Nephron progenitor cell (in vitro differentiated cells): ENCODE measurements at regions not wholly inside any gene's neighbourhood (a gene's known extent, or its start where the extent isn't known, plus 50 kb on each side); places are given as distances from the start of the nearest gene placed in this dataset.

Source experiments
- DNase-seq: peaks from one replicate; pipeline ENCODE4 v3.0.0; 2021
- H3K27ac Mint-ChIP-seq: 2 replicates; pipeline ENCODE4 v1.8.0; 2021; ENCODE audit warnings: mild to moderate bottlenecking, moderate library complexity, mixed read lengths
- H3K27me3 Mint-ChIP-seq: 2 replicates; pipeline ENCODE4 v1.8.0; 2021; ENCODE audit warnings: mild to moderate bottlenecking, low read depth, mixed read lengths; ENCODE audit not compliant: poor library complexity
- H3K36me3 Mint-ChIP-seq: 2 replicates; pipeline ENCODE4 v1.8.0; 2021; ENCODE audit warnings: low read depth, mixed read lengths
- H3K4me1 Mint-ChIP-seq: 2 replicates; pipeline ENCODE4 v1.8.0; 2021; ENCODE audit warnings: mixed read lengths
- H3K4me3 Mint-ChIP-seq: 2 replicates; pipeline ENCODE4 v1.8.0; 2021; ENCODE audit warnings: mild to moderate bottlenecking, moderate library complexity, mixed read lengths
- H3K9me3 Mint-ChIP-seq: 2 replicates; pipeline ENCODE4 v1.8.0; 2021; ENCODE audit warnings: mild to moderate bottlenecking, moderate library complexity, mixed read lengths
- CTCF ChIP-seq: fragments of 200-600 bp; sonication (generic); IDR thresholded peaks from 2 replicates; pipeline ENCODE4 v1.5.0; 2021; ENCODE audit warnings: antibody characterized with exemption

GRCh38 chr2:4895371-4895770 lies 796.8 kb upstream of the SOX11 start:
- H3K27ac Mint-ChIP-seq: peak overlapping the region; percentile 94
- H3K36me3 Mint-ChIP-seq: no peaks in the 10 kb centered on the region
- DNase-seq: peak; percentile 26
- peaks cover 24% of the 10 kb centered on the region for H3K4me1 Mint-ChIP-seq
- TF ChIP-seq CTCF: no peak
- peak overlapping the region; percentile 24 for H3K4me3 Mint-ChIP-seq
- H3K27me3 Mint-ChIP-seq: peaks cover 3% of the 10 kb centered on the region
- H3K9me3 Mint-ChIP-seq: no peaks in the 10 kb centered on the region

GRCh38 chr2:4898706-4899105 lies 793.5 kb upstream of the SOX11 start:
- H3K27me3 Mint-ChIP-seq: peaks cover 7% of the 10 kb centered on the region
- H3K9me3 Mint-ChIP-seq: no peaks in the 10 kb centered on the region
- no peak overlapping the region for H3K4me3 Mint-ChIP-seq
- no peak for DNase-seq
- peaks cover 30% of the 10 kb centered on the region for H3K4me1 Mint-ChIP-seq
- H3K36me3 Mint-ChIP-seq: no peaks in the 10 kb centered on the region
- no peak overlapping the region for H3K27ac Mint-ChIP-seq
- TF ChIP-seq CTCF: no peak

- H3K27me3 Mint-ChIP-seq: peaks cover 7% of the 10 kb centered on the region
- no peak for TF ChIP-seq CTCF
- H3K36me3 Mint-ChIP-seq: no peaks in the 10 kb centered on the region
- H3K4me3 Mint-ChIP-seq: no peak overlapping the region
- DNase-seq: no peak
- H3K27ac Mint-ChIP-seq: no peak overlapping the region
- H3K4me1 Mint-ChIP-seq: peaks cover 24% of the 10 kb centered on the region
- H3K9me3 Mint-ChIP-seq: no peaks in the 10 kb centered on the region
Measured at GRCh38 chr2:4900242-4900641, 791.9 kb upstream of the SOX11 start.

GRCh38 chr2:4900861-4901770 lies 791.1 kb upstream of the SOX11 start:
- Mint-ChIP-seq H3K4me1 (peaks cover 17% of the 10 kb centered on the region), H3K4me3 (no peak overlapping the region), H3K27ac (no peak overlapping the region), H3K27me3 (peaks cover 7% of the 10 kb centered on the region), H3K9me3 (no peaks in the 10 kb centered on the region), H3K36me3 (no peaks in the 10 kb centered on the region)
- DNase-seq: no peak
- no peak for TF ChIP-seq CTCF

GRCh38 chr2:4903656-4904348 lies 788.4 kb upstream of the SOX11 start:
- TF ChIP-seq CTCF: no peak
- no peak for DNase-seq
- H3K27me3 Mint-ChIP-seq: peaks cover 12% of the 10 kb centered on the region
- H3K36me3 Mint-ChIP-seq: no peaks in the 10 kb centered on the region
- no peak overlapping the region for H3K4me3 Mint-ChIP-seq
- no peaks in the 10 kb centered on the region for H3K9me3 Mint-ChIP-seq
- no peak overlapping the region for H3K27ac Mint-ChIP-seq
- peaks cover 15% of the 10 kb centered on the region for H3K4me1 Mint-ChIP-seq
